H1 (cell line): ENCODE measurements at regions not wholly inside any gene's neighbourhood (a gene's known extent, or its start where the extent isn't known, plus 50 kb on each side); places are given as distances from the start of the nearest gene placed in this dataset.

Experiments
- CTCF ChIA-PET: fragments of 300-600 bp; sonication (Branson Sonifier 250); formaldehyde crosslinking; loops from one replicate; lab custom pipeline; 2021; ENCODE audit not compliant: partially characterized antibody; lab: Charles Lee
- POLR2A ChIA-PET: fragments of 300-600 bp; sonication (Branson Sonifier 250); formaldehyde crosslinking; loops from one replicate; lab custom pipeline; 2021; ENCODE audit warnings: inconsistent platforms; ENCODE audit not compliant: partially characterized antibody; lab: Charles Lee
- DNase-seq, 2 experiments: peaks; one replicate each; pipeline versions ENCODE4 v3.0.0 to v3.0.0-alpha.2; 2010 to 2022; ENCODE audit warnings: low spot score in 2 of 2, low read depth in 1 of 2, mixed read lengths in 1 of 2
- FAIRE-seq: peaks from 2 replicates; lab custom pipeline; 2011; peaks lifted over from hg19 to GRCh38; lab: Jason Lieb, UNC
- H2AFZ ChIP-seq: 2 replicates; pipeline ENCODE4 v1.8.1; 2012; ENCODE audit warnings: low read length, inconsistent platforms
- H2AK5ac ChIP-seq: 2 replicates; pipeline ENCODE4 v1.6.1; 2013; ENCODE audit warnings: low read depth, low read length
- H2BK120ac ChIP-seq: replicated peaks from 2 replicates; pipeline ENCODE3; 2013; ENCODE audit warnings: low read depth, low read length, inconsistent platforms
- H2BK12ac ChIP-seq: 2 replicates; pipeline ENCODE4 v1.6.1; 2013; ENCODE audit warnings: low read depth, low read length
- H2BK15ac ChIP-seq: 2 replicates; pipeline ENCODE4 v1.6.1; 2013; ENCODE audit warnings: low read length
- H2BK20ac ChIP-seq: 2 replicates; pipeline ENCODE4 v1.6.1; 2013; ENCODE audit warnings: low read length
- H2BK5ac ChIP-seq: 2 replicates; pipeline ENCODE4 v1.6.1; 2013; ENCODE audit warnings: low read depth, low read length
- H3K14ac ChIP-seq: 2 replicates; pipeline ENCODE4 v1.6.1; 2013; ENCODE audit warnings: inconsistent platforms; ENCODE audit not compliant: insufficient read length
- H3K18ac ChIP-seq: 2 replicates; pipeline ENCODE4 v1.6.1; 2013; ENCODE audit warnings: low read length; ENCODE audit errors: extremely low read depth
- H3K23ac ChIP-seq: 2 replicates; pipeline ENCODE4 v1.6.1; 2013; ENCODE audit warnings: inconsistent platforms; ENCODE audit not compliant: insufficient read length
- H3K23me2 ChIP-seq: 2 replicates; pipeline ENCODE4 v1.6.1; 2013; ENCODE audit warnings: low read depth, low read length
- H3K27ac ChIP-seq: 2 replicates; pipeline ENCODE4 v1.6.1; 2011; ENCODE audit warnings: low read depth, low read length, inconsistent platforms
- H3K27me3 ChIP-seq, 4 experiments: replicated peaks in 1 of 4; 1 replicate in 1 of 4; 2 replicates in 3 of 4; pipeline versions ENCODE4 v1.6.1 to v1.8.1; 2011 to 2013; ENCODE audit warnings: low read length in 3 of 4, mild to moderate bottlenecking in 3 of 4, inconsistent platforms in 2 of 4, mixed read lengths in 2 of 4, moderate library complexity in 1 of 4; ENCODE audit not compliant: control insufficient read depth in 3 of 4, insufficient read depth in 3 of 4; ENCODE audit errors: extremely low read depth in 1 of 4
- H3K36me3 ChIP-seq, 4 experiments: 2 replicates each; pipeline versions ENCODE4 v1.6.1 to v1.8.1; 2011 to 2013; ENCODE audit warnings: mild to moderate bottlenecking in 4 of 4, low read length in 3 of 4, moderate library complexity in 2 of 4, control low read depth in 1 of 4, inconsistent platforms in 1 of 4; ENCODE audit not compliant: insufficient read depth in 4 of 4, control insufficient read depth in 2 of 4
- H3K4ac ChIP-seq: replicated peaks from 2 replicates; pipeline ENCODE3; 2013; ENCODE audit warnings: low read length, low read depth, mixed read lengths, inconsistent platforms; ENCODE audit not compliant: insufficient read length
- H3K4me1 ChIP-seq, 4 experiments: replicated peaks in 1 of 4; 1 replicate in 1 of 4; 2 replicates in 3 of 4; pipeline versions ENCODE4 v1.6.1 to v1.8.1; 2011 to 2013; ENCODE audit warnings: low read length in 3 of 4, inconsistent platforms in 2 of 4, mixed read lengths in 1 of 4; ENCODE audit not compliant: insufficient read depth in 4 of 4, control insufficient read depth in 3 of 4
- H3K4me2 ChIP-seq, 2 experiments: 2 replicates each; pipeline versions ENCODE4 v1.6.1 to v1.8.1; 2011 to 2013; ENCODE audit warnings: low read depth in 2 of 2, low read length in 2 of 2, control low read depth in 1 of 2, inconsistent platforms in 1 of 2, mild to moderate bottlenecking in 1 of 2; ENCODE audit not compliant: insufficient read depth in 1 of 2
- H3K4me3 ChIP-seq, 4 experiments: fragments of 200-600, 300-600 bp in 1 of 4; sonication (generic), shearing (Covaris generic), sonication (Bioruptor Twin) in 1 of 4; 2 replicates each; pipeline versions ENCODE4 v1.5.1 to v1.8.1; 2011 to 2016; ENCODE audit warnings: low read length in 4 of 4, low read depth in 3 of 4, control low read depth in 2 of 4, inconsistent platforms in 2 of 4, mild to moderate bottlenecking in 2 of 4, mixed read lengths in 1 of 4, moderate library complexity in 1 of 4; ENCODE audit not compliant: insufficient read depth in 2 of 4; ENCODE audit errors: extremely low read depth in 1 of 4
- H3K56ac ChIP-seq: replicated peaks from 2 replicates; pipeline ENCODE3; 2013; ENCODE audit warnings: low read depth, mild to moderate bottlenecking, mixed read lengths, low read length, inconsistent platforms; ENCODE audit not compliant: insufficient read length
- H3K79me1 ChIP-seq: 2 replicates; pipeline ENCODE4 v1.6.1; 2013; ENCODE audit warnings: low read depth, low read length, control low read depth
- H3K79me2 ChIP-seq, 2 experiments: 2 replicates each; pipeline versions ENCODE4 v1.6.1 to v1.8.1; 2012 to 2013; ENCODE audit warnings: low read length in 2 of 2, mild to moderate bottlenecking in 2 of 2, inconsistent platforms in 1 of 2; ENCODE audit not compliant: insufficient read depth in 2 of 2, control insufficient read depth in 1 of 2
- H3K9ac ChIP-seq, 4 experiments: replicated peaks in 1 of 4; 1 replicate in 1 of 4; 2 replicates in 3 of 4; pipeline versions ENCODE4 v1.6.1 to v1.8.1; 2011 to 2013; ENCODE audit warnings: low read depth in 3 of 4, low read length in 3 of 4, control low read depth in 2 of 4, mild to moderate bottlenecking in 2 of 4, moderate library complexity in 2 of 4, inconsistent platforms in 1 of 4; ENCODE audit errors: extremely low read depth in 1 of 4
- H3K9me3 ChIP-seq, 2 experiments: 2 replicates each; pipeline versions ENCODE4 v1.6.1 to v1.8.1; 2012 to 2013; ENCODE audit warnings: mild to moderate bottlenecking in 2 of 2, moderate library complexity in 2 of 2, control low read depth in 1 of 2, inconsistent platforms in 1 of 2, low read depth in 1 of 2, low read length in 1 of 2, mixed read lengths in 1 of 2; ENCODE audit not compliant: insufficient read depth in 2 of 2
- H4K20me1 ChIP-seq, 2 experiments: replicated peaks in 1 of 2; 2 replicates each; pipeline versions ENCODE3 to v1.8.1; 2011 to 2013; ENCODE audit warnings: inconsistent platforms in 2 of 2, low read length in 2 of 2, mild to moderate bottlenecking in 1 of 2; ENCODE audit not compliant: insufficient read depth in 2 of 2, control insufficient read depth in 1 of 2
- H4K5ac ChIP-seq: 2 replicates; pipeline ENCODE4 v1.6.1; 2013; ENCODE audit warnings: low read length, low read depth, mixed read lengths, inconsistent platforms; ENCODE audit not compliant: insufficient read length
- H4K8ac ChIP-seq: 2 replicates; pipeline ENCODE4 v1.8.0; 2013; ENCODE audit warnings: mild to moderate bottlenecking, moderate library complexity, low read length, inconsistent platforms; ENCODE audit not compliant: insufficient read depth; ENCODE audit errors: extremely low read depth
- H4K91ac ChIP-seq: replicated peaks from 2 replicates; pipeline ENCODE3; 2013; ENCODE audit warnings: low read length, mixed read lengths, inconsistent platforms; ENCODE audit not compliant: insufficient read length
- ASH2L ChIP-seq: fragments of 200-600, 300-600 bp; sonication (generic); IDR thresholded peaks from one replicate; pipeline ENCODE4 v1.7.1; 2017; ENCODE audit warnings: low read length
- CBX8 ChIP-seq: fragments of 300-800, 300-1000 bp; sonication (generic); IDR thresholded peaks from 2 replicates; pipeline ENCODE4 v1.7.1; 2016; ENCODE audit warnings: low read depth, low read length, borderline replicate concordance
- CTCF ChIP-seq, 3 experiments: IDR thresholded peaks; 1 replicate in 2 of 3; 2 replicates in 1 of 3; pipeline versions ENCODE4 v1.5.1 to v1.6.1; 2011; ENCODE audit warnings: low read length in 3 of 3, mild to moderate bottlenecking in 3 of 3, inconsistent platforms in 2 of 3, low read depth in 1 of 3, moderate library complexity in 1 of 3; ENCODE audit not compliant: insufficient read depth in 1 of 3; ENCODE audit errors: control extremely low read depth in 1 of 3
- E2F6 ChIP-seq: IDR thresholded peaks from 2 replicates; pipeline ENCODE4 v1.6.1; 2012; ENCODE audit warnings: inconsistent platforms
- POLR2A ChIP-seq, 2 experiments: IDR thresholded peaks; 1 replicate in 1 of 2; 2 replicates in 1 of 2; pipeline ENCODE4 v1.6.1; 2011; ENCODE audit warnings: low read depth in 2 of 2, low read length in 2 of 2, mild to moderate bottlenecking in 2 of 2; ENCODE audit errors: control extremely low read depth in 1 of 2
- SIN3A ChIP-seq, 2 experiments: IDR thresholded peaks in 1 of 2; conservative IDR thresholded peaks in 1 of 2; 2 replicates each; pipeline ENCODE4 v1.6.1; 2011 to 2012; ENCODE audit warnings: low read length in 2 of 2, improper control_type of control experiment in 1 of 2, low read depth in 1 of 2, mild to moderate bottlenecking in 1 of 2
- SIX5 ChIP-seq: IDR thresholded peaks from 2 replicates; pipeline ENCODE4 v1.6.1; 2011; ENCODE audit warnings: mild to moderate bottlenecking, low read depth, low read length
- TAF1 ChIP-seq: IDR thresholded peaks from 2 replicates; pipeline ENCODE4 v1.6.1; 2011; ENCODE audit warnings: mild to moderate bottlenecking, low read depth, low read length
- WGBS, 2 experiments: shearing (Covaris generic) in 1 of 2; methylation state at CpG; one replicate each; pipeline versions ENCODE4 v1.1.6 to v1.1.7; 2013 to 2015; ENCODE audit warnings: low lambda C conversion rate in 2 of 2, mixed read lengths in 2 of 2, inconsistent platforms in 1 of 2, low coverage in 1 of 2, missing lambda C conversion rate in 1 of 2; ENCODE audit not compliant: insufficient replicate concordance in 2 of 2, insufficient coverage in 1 of 2, insufficient read length in 1 of 2; ENCODE audit errors: extremely low coverage in 1 of 2, missing lambda C conversion rate in 1 of 2; 5-methylcytosine and 5-hydroxymethylcytosine counted together

- Histone ChIP-seq H3K18ac (no peak overlapping the region), H3K27me3 (no peaks in the 10 kb centered on the region), H2AK5ac (no peak overlapping the region), H4K8ac (no peak overlapping the region), H3K14ac (no peak overlapping the region), H2BK5ac (no peak overlapping the region; the same call in 1 of the 2 replicates), H3K23ac (no peak overlapping the region), H3K79me1 (no peaks in the 10 kb centered on the region), H3K4me1 (peaks cover 0 to 5% (median 3%) of the 10 kb centered on the region in 4 experiments; a peak in 4 of 7 replicates), H3K4me3 (no peak overlapping the region), H3K79me2 (no peaks in the 10 kb centered on the region), H2BK120ac (no peak overlapping the region), H2AFZ (no peak overlapping the region), H3K9me3 (no peaks in the 10 kb centered on the region), H3K56ac (no peak overlapping the region), H4K91ac (no peak overlapping the region), H4K20me1 (no peaks in the 10 kb centered on the region), H2BK15ac (no peak overlapping the region), H3K4ac (no peak overlapping the region), H3K27ac (no peak overlapping the region), H3K23me2 (0 out of 2 replicates have a peak, but pooled peaks cover 1% of the 10 kb centered on the region), H3K36me3 (no peaks in the 10 kb centered on the region), H2BK20ac (peak overlapping the region; percentile 75; the same call in 1 of the 2 replicates), H3K9ac (no peak overlapping the region), H3K4me2 (no peak overlapping the region), H2BK12ac (no peak overlapping the region), H4K5ac (no peak overlapping the region)
- 75% methylated on average over 1 of the region's 1 CpG; no CpG with 5 or more reads in 1 of the 2 experiments for WGBS, 2 experiments
- ChIA-PET CTCF (interaction anchor here (0.6 to 2.4 kb wide), 6 partner anchors 10 to 602 kb away, joined by 3 to 8 read pairs (median 4); no protein-coding TSS in a partner anchor), POLR2A (interaction anchor here (0.6 kb wide), 1 partner anchor 75 kb away, joined by 3 read pairs; no protein-coding TSS in a partner anchor)
- DNase-seq (no peak), FAIRE-seq (no peak)
- no peak for TF ChIP-seq POLR2A (IDR thresholded peaks at IDR 0.05; ENCODE audit: control extremely low read depth in 1 of 2, low read depth in 2 of 2, low read length in 2 of 2)
- TF ChIP-seq SIX5 = no peak
- TF ChIP-seq CBX8 = no peak
- no peak for TF ChIP-seq SIN3A (conservative IDR thresholded peaks at IDR 0.05 in 1 of 2, IDR thresholded peaks at IDR 0.05 in 1 of 2; ENCODE audit: low read depth in 1 of 2, low read length in 2 of 2)
- no peak for TF ChIP-seq TAF1
- TF ChIP-seq ASH2L = no peak
- no peak for TF ChIP-seq E2F6
- no peak for TF ChIP-seq CTCF (IDR thresholded peaks at IDR 0.05; ENCODE audit: control extremely low read depth in 1 of 3, insufficient read depth in 1 of 3, low read depth in 1 of 3, low read length in 3 of 3)
Observed at GRCh38 chr1:29708381-29708780, 472.1 kb downstream of the PTPRU start.
